ENCODE measurements at regions not wholly inside any gene's neighbourhood (a gene's known extent, or its start where the extent isn't known, plus 50 kb on each side); places are given as distances from the start of the nearest gene placed in this dataset.

GRCh38 chr3:110758208-110758607, 313.4 kb upstream of the NECTIN3 start:
- TF ChIP-seq MTA3 (IDR thresholded peaks at IDR 0.05; ENCODE audit: borderline replicate concordance, low read length), result no peak
- no peak for TF ChIP-seq IKZF2 (IDR thresholded peaks at IDR 0.05)
- TF ChIP-seq STAT1 (conservative IDR thresholded peaks at IDR 0.05), result no peak
- TF ChIP-seq HSF1 (IDR thresholded peaks at IDR 0.05; ENCODE audit: low read depth, low read length), result no peak
- TF ChIP-seq RUNX3 (IDR thresholded peaks at IDR 0.05; ENCODE audit: low read length), result no peak
- TF ChIP-seq YY1 (IDR thresholded peaks at IDR 0.05; ENCODE audit: low read depth, low read length), result no peak
- no peak for TF ChIP-seq SUZ12 (IDR thresholded peaks at IDR 0.05; ENCODE audit: unreplicated experiment)
- no peak for TF ChIP-seq SREBF1 (IDR thresholded peaks at IDR 0.05; ENCODE audit: low read length)
- TF ChIP-seq TCF7 (IDR thresholded peaks at IDR 0.05; ENCODE audit: borderline replicate concordance), result no peak
- no peak for TF ChIP-seq NFYA (IDR thresholded peaks at IDR 0.05; ENCODE audit: borderline replicate concordance, low read depth, low read length)
- TF ChIP-seq SKIL (IDR thresholded peaks at IDR 0.05; ENCODE audit: low read depth, poor library complexity, severe bottlenecking), result no peak
- TF ChIP-seq NR2F1 (conservative IDR thresholded peaks at IDR 0.05), result no peak
- TF ChIP-seq POLR2A (IDR thresholded peaks at IDR 0.05; ENCODE audit: low read depth, low read length), result no peak
- no peak for TF ChIP-seq PBX3 (IDR thresholded peaks at IDR 0.05; ENCODE audit: insufficient replicate concordance, low read depth, low read length)
- TF ChIP-seq E2F8 (IDR thresholded peaks at IDR 0.05; ENCODE audit: low read depth, partially characterized antibody), result no peak
- no peak for TF ChIP-seq MTA2 (IDR thresholded peaks at IDR 0.05; ENCODE audit: low read depth)
- no peak for TF ChIP-seq HDAC6 (IDR thresholded peaks at IDR 0.05; ENCODE audit: unreplicated experiment)
- Histone ChIP-seq H2AFZ (ENCODE audit: control insufficient read depth, low read depth, low read length) (no peak overlapping the region), H4K20me1 (ENCODE audit: control insufficient read depth, insufficient read depth) (no peaks in the 10 kb centered on the region), H3K4me3 (no peak overlapping the region), H3K4me1 (ENCODE audit: control insufficient read depth, insufficient read depth, low read length) (no peaks in the 10 kb centered on the region), H3K27ac (ENCODE audit: control insufficient read depth, insufficient read depth) (no peak overlapping the region), H3K79me2 (ENCODE audit: control insufficient read depth, insufficient read depth, low read length) (no peaks in the 10 kb centered on the region), H3K27me3 (replicated peaks in 1 of 2; ENCODE audit: control insufficient read depth in 2 of 2, insufficient read depth in 2 of 2, low read length in 1 of 2) (no peaks in the 10 kb centered on the region), H3K36me3 (ENCODE audit: control insufficient read depth in 2 of 2, insufficient read depth in 2 of 2, low read length in 1 of 2) (no peaks in the 10 kb centered on the region), H3K9me3 (replicated peaks; ENCODE audit: control insufficient read depth, insufficient read depth, low read length) (no peaks in the 10 kb centered on the region), H3K4me2 (ENCODE audit: control insufficient read depth, insufficient read depth) (no peak overlapping the region), H3K9ac (ENCODE audit: control insufficient read depth, insufficient read depth, low read length) (no peak overlapping the region)
- intact Hi-C loops (cut with micrococcal nuclease; ENCODE audit: unreplicated experiment), result no loop called here
- in situ Hi-C loops (cut with MboI), result no loop called here
- ChIA-PET POLR2A (no interaction called here), SMC1A (ENCODE audit: uncharacterized antibody, unreplicated experiment) (no interaction called here), RAD21 (ENCODE audit: unreplicated experiment) (no interaction called here), CTCF (interaction anchor here (0.6 kb wide), 1 partner anchor 150 kb away, joined by 4 read pairs; no protein-coding TSS in a partner anchor)
- no TSS peak for BruUV-seq (replicated peaks)
- WGBS (ENCODE audit: insufficient coverage, insufficient replicate concordance, low lambda C conversion rate, missing lambda C conversion rate), result 0% methylated on average over 2 of the region's 2 CpGs
- FAIRE-seq (no peak), DNase-seq (ENCODE audit: low read depth, low spot score) (no peak), ATAC-seq (no peak)

All from GM12878 (cell line).